SIG-M5 (cell line): ENCODE measurements at regions not wholly inside any gene's neighbourhood (a gene's known extent, or its start where the extent isn't known, plus 50 kb on each side); places are given as distances from the start of the nearest gene placed in this dataset.
"Not testable (repeated sequence)": the region's sequence is repeated elsewhere in the genome, so short reads cannot be mapped to it uniquely, and the experiment has no call there.

Source experiments
- DNase-seq: peaks from one replicate; lab custom pipeline; 2025; lab: John Stamatoyannopoulos, UW

GRCh38 chr1:94672934-94673333 lies 131.4 kb upstream of the F3 start:
- no peak for DNase-seq

GRCh38 chr1:94672001-94672400 lies 130.4 kb upstream of the F3 start:
- DNase-seq, result no peak

DNA sequence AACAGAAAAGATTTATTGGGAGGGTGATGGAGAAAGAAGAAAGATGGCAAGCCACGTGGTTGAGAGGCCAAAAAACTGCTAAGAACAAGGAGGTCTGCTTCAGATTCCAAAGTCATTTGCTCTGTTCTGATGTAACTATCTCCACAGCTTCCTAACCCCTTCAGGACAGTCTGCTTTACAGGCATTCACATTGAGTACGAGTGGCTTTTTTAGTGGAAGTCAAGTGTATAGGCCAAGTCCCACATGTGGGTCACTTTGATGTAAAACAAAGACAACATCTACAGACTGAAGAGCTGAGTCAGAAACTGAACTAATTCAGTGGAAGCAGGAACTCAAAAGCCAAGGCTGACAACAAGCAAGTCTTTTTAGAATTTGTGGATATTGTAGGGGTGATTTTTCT lies 128.7 kb upstream of the F3 start:
- DNase-seq, result no peak

- no peak for DNase-seq
These were observed 127.6 kb upstream of the F3 start for GRCh38 chr1:94669198-94669597.

DNA sequence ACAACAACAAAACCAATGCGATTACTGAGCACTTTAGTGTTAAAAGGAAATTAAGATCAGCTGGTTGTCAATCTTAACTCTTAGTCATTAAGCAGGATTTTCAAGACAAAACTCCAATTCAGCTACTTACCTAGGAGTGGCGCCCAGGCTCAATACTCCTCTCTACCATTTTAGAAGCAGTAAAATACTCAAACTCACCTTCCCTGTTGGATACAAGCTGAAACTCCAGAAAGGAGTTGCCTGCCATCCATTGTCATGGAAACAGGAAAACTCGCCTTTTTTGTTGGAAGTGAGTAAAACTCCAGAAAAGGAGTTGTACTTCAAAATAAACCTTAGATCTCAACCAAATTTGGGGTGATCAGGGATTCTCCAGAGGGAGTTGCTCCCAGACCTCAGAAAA lies 127.0 kb upstream of the F3 start:
- DNase-seq, result no peak

- DNase-seq, result no peak
These were observed 126.3 kb upstream of the F3 start for GRCh38 chr1:94667818-94668217.

GRCh38 chr1:94666797-94667196 lies 125.2 kb upstream of the F3 start:
- no peak for DNase-seq

- DNase-seq, result no peak
These were observed 119.9 kb upstream of the F3 start for GRCh38 chr1:94661431-94661932.

DNA sequence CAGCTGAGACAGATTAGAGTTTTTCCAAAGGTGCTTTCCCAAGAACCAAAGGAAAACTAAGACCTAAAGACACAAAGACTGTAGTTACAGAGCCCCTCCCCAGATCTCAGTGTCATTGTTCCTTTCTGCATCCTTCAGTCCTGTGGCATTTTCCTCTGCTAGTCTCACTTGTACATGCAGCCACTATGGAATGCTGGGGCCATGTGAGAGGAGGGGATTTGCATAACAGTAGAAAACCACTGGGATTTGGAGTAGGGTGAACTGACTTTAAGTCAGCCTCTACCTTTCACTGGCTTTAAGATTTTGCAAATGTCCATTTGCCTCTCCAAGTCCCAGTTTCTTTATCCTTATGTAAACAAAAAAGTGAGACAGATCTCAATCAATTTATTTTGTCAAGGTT lies 119.4 kb upstream of the F3 start:
- DNase-seq, result no peak

DNA sequence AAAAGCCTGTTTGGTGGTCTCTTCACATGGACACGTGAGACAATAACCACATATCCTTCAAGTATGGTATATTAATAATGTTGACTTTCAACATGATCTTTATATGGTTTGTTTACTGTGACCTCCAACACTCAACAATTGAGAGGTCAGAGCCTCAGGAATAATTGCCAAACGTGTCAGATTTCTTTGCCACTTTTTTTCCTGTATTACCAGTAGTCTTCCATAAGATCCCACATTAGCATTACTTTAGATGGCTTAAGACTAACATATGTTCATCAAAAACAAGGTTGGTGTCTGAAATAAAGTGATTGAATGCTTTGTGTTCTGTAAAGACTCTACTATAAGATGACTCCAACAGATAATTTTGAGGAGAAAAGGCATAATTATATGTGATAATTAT lies 118.7 kb upstream of the F3 start:
- no peak for DNase-seq

GRCh38 chr1:94659202-94659601 lies 117.6 kb upstream of the F3 start:
- not testable (repeated sequence) for DNase-seq

- DNase-seq, result no peak
These were observed 116.7 kb upstream of the F3 start for GRCh38 chr1:94658221-94658620.

DNA sequence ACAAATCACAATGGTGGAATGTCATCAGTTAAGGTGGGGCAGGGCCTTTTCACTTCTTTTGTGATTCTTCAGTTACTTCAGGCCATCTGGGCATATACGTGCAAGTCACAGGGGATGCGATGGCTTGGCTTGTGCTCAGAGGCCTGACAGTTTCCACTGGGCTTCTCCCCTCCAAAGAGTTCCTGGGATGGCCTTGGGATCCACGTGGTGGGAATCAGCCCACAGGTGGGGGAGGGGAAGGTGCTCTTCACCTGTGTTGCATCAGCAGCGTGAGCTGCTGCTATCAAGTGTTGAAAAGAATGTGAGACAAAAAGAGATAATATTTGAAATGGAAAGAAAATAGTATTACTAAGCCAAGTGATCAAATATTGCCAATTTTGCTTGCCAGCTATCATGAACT lies 116.2 kb upstream of the F3 start:
- DNase-seq, result not testable (repeated sequence)

- no peak for DNase-seq
These were observed 115.4 kb upstream of the F3 start for GRCh38 chr1:94656967-94657366.

GRCh38 chr1:94654919-94655318 lies 113.4 kb upstream of the F3 start:
- no peak for DNase-seq

GRCh38 chr1:94654459-94654858 lies 112.9 kb upstream of the F3 start:
- DNase-seq, result no peak

DNA sequence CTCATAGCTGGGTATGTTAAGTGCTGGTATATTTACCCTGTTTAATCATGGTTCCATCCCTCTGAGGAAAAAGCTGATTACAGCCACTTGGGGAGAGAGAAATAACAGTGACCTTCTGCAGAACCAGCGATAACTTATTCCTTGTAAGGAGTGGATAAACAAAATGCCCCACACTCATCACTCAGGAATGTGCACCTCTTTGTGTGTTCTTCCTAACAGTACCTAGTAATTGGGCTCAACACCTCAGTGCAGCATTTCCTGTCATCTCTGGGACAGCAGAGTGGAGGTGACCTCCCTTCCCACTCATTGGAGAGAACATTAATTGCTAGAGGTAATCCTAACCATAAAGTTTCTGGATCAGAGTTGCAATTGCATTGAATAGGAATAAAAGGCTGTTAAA lies 112.5 kb upstream of the F3 start:
- no peak for DNase-seq

- no peak for DNase-seq
These were observed 111.9 kb upstream of the F3 start for GRCh38 chr1:94653454-94653853.

- DNase-seq, result no peak
These were observed 109.5 kb upstream of the F3 start for GRCh38 chr1:94651076-94651475.

GRCh38 chr1:94650301-94650700 lies 108.7 kb upstream of the F3 start:
- no peak for DNase-seq

- no peak for DNase-seq
These were observed 106.9 kb upstream of the F3 start for GRCh38 chr1:94648225-94649007.

DNA sequence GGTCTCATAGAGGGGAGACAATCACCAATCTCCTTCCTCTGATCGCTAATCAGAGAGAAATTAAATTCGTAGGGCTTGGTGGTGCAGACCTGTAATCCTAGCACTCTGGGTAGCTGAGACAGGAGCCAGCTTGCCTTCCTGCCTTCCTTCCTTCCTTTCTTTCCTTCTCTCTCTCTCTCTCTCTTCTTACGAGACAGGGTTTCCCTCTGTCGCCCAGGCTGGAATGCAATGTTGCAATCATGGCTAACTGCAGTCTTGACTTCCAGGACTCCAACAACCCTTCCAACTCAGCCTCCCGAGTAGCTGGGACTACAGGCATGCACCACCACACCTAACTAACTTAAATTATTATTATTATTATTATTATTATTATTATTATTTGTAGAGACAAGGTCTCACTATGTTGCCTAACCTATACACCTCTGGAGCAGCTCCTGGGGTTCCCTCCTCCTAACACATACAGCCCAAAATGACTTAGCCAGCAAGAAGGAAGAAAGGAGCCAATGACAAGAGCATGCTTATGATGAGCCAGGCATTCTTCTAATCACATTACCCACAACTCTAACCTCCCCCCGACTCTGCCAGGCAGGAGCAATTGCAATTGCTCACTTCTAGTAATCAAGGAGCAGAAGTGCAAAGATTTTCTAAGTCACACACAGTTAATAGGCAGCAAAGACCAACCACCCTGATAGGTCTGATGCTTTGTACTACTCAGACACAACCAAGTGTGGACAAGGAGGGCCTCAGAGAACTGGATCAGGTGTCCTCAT lies 105.4 kb upstream of the F3 start:
- no peak for DNase-seq

DNA sequence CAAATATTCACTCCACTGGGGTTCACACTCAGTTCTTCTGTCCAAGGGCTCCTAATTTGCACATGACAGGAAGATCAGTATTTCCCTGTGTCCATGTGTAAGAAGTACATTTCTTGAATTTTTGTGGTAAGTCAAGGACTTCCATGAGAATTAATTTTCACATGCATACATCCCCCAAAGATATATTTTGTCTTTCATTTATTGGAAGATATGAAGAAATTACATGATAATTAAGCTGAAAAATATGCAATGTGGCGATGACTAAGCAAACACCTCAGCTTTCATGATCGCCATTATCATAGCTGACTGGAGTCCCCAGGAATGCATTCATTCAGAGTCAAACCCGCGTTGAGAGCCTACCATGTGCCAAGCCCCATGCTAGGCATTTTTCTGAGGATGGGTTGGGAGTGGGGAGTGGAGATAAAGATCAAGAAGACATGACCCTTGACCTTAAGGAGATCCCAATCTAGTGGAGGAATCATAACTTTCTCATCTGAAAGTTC lies 104.6 kb upstream of the F3 start:
- no peak for DNase-seq
